Heart right ventricle (tissue), 16 donors: ENCODE measurements at regions not wholly inside any gene's neighbourhood (a gene's known extent, or its start where the extent isn't known, plus 50 kb on each side); places are given as distances from the start of the nearest gene placed in this dataset.

Experiments
- ATAC-seq, 8 donors: fragments of 200-7000 bp; cut with Tn5 transposase; one replicate each; pipeline ENCODE4 v1.9.1; 2020; ENCODE audit warnings: mild to moderate bottlenecking in 8 of 8, moderate library complexity in 8 of 8, moderate number of reproducible peaks in 1 of 8
- DNase-seq, 2 donors: peaks; one replicate each; pipeline ENCODE4 v3.0.0-alpha.2; 2020
- H3K27ac ChIP-seq, 10 donors: fragments of 200-600 bp; sonication (generic) in 2 of 10; one replicate each; pipeline versions ENCODE4 v1.5.0 to v1.8.0; 2020 to 2022; ENCODE audit warnings: mild to moderate bottlenecking in 3 of 10
- H3K27me3 ChIP-seq, 7 donors: fragments of 200-600 bp; one replicate each; pipeline ENCODE4 v1.8.0; 2021 to 2022; ENCODE audit warnings: mild to moderate bottlenecking in 2 of 7
- H3K36me3 ChIP-seq, 9 donors: fragments of 200-600 bp; sonication (generic) in 1 of 9; one replicate each; pipeline versions ENCODE4 v1.5.0 to v1.8.0; 2020 to 2022; ENCODE audit warnings: mild to moderate bottlenecking in 2 of 9
- H3K4me1 ChIP-seq, 9 donors: fragments of 200-600 bp; sonication (generic) in 1 of 9; one replicate each; pipeline versions ENCODE4 v1.5.0 to v1.8.0; 2020 to 2022; ENCODE audit warnings: mild to moderate bottlenecking in 4 of 9
- H3K4me3 ChIP-seq, 10 donors: fragments of 200-600 bp; sonication (generic) in 2 of 10; one replicate each; pipeline versions ENCODE4 v1.5.0 to v1.8.0; 2020 to 2022; ENCODE audit warnings: mild to moderate bottlenecking in 7 of 10, moderate library complexity in 2 of 10
- H3K9me3 ChIP-seq, 11 donors: fragments of 200-600 bp in 10 of 11; sonication (generic) in 2 of 11; one replicate each; pipeline versions ENCODE4 v1.5.0 to v1.8.0; 2013 to 2022; ENCODE audit warnings: mild to moderate bottlenecking in 2 of 11, control low read depth in 1 of 11, moderate library complexity in 1 of 11
- WGBS, 2 donors: extraction: QIAGEN DNeasy Blood & Tissue Kit; methylation state at CpG; one replicate each; pipeline ENCODE4 v1.1.7; 2013; ENCODE audit warnings: inconsistent platforms in 1 of 2; 5-methylcytosine and 5-hydroxymethylcytosine counted together
- intact Hi-C, 10 donors: fragments of 100-400 bp; cut with DNase I; formaldehyde crosslinking; loops; one replicate each; pipeline versions ENCODE4 v1.11.1 to v1.14.2; 2022
- TF ChIP-seq, protein P1 (sequence below), 9 donors: fragments of 200-600 bp; sonication (generic) in 2 of 9; IDR thresholded peaks; one replicate each; pipeline versions ENCODE4 v1.5.0 to v1.8.0; 2021 to 2022; ENCODE audit warnings: antibody characterized with exemption in 9 of 9, mild to moderate bottlenecking in 5 of 9, moderate library complexity in 1 of 9
- donor health status: Arrhythmogenic right ventricular cardiomyopathy.
- donor health status: ischemic (EF 13 %, LVEDD 7.1; RV severe dilation, severe dysfunction).
- donor health status: healthy with polysubstance abuse.
- donor health status: DM: no; HTN: yes; CAD: no.
- donor health status: DM: no; HTN: no; CAD: no.
- donor health status: ischemic (EF 25% LVEDD 6.9; RV normal size, moderate dysfunction).
- donor health status: ischemic (EF 25% LVEDD 5.7; RV mildly dilated, moderate dysfunction).
- donor health status: healthy.
- donor health status: DM: yes; HTN: yes; CAD: no.
- donor health status: Ischemic cardiomyopathy.
- donor health status: ischemic (EF 35%, LVEDD 5.7; RV mildly dilated, moderate dysfunction).
- donor health status: nonischemic (EF 11% LVEDD 7.7; RV severe dilation, severe dysfunction).
- donor health status: DM: yes; HTN: yes; CAD: no.
- donor health status: PGD.
- donor health status: ischemic (EF 29% LVEDD 5.4; RV normal size, mild dysfunction).
- donor health status: nonischemic (EF 23%, LVEDD 6.1; RV moderate dilation, normal function).

DNA sequence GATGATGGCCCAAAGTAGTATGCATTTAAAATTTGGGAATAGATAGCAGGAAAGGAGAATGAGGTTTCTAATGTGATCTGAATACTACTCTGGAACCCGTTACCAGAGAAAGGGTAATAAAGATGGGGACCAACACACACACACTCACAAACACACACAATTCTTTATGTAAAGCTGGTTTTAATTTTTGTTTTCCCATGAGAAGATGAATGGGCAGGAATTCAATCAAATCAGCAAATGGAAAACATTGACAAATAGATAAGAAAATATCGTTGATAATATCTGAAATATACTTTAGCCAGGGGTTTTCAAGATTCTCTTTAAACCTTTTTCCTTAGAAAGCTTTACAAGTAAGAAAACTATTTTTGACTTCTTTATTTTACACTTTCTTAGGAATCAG is 303.0 kb downstream of the PRL start:
- H3K4me1 ChIP-seq: peaks cover 0 to 27% (median 20%) of the 10 kb centered on the region in 9 donors
- no peak for ATAC-seq

DNA sequence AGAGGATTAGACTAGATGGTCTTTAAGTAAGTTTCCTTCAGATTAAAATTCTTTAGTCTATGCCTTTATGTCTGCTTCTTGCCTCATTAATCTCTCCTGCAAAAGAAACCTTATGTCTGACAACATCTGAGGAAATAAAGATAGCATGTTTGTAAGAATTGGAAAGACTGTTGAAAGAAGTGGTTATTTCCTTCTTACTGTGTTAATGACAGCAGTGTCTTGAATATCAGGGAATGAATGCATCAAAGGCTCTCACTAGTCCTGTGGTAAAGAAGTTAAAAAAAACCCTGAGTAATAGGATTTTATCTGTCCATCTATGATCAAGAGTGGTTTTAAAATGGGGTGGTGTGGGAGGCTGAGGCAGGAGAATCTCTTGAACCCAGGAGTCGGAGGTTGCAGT is 302.0 kb downstream of the PRL start:
- TF ChIP-seq, protein P1, sequence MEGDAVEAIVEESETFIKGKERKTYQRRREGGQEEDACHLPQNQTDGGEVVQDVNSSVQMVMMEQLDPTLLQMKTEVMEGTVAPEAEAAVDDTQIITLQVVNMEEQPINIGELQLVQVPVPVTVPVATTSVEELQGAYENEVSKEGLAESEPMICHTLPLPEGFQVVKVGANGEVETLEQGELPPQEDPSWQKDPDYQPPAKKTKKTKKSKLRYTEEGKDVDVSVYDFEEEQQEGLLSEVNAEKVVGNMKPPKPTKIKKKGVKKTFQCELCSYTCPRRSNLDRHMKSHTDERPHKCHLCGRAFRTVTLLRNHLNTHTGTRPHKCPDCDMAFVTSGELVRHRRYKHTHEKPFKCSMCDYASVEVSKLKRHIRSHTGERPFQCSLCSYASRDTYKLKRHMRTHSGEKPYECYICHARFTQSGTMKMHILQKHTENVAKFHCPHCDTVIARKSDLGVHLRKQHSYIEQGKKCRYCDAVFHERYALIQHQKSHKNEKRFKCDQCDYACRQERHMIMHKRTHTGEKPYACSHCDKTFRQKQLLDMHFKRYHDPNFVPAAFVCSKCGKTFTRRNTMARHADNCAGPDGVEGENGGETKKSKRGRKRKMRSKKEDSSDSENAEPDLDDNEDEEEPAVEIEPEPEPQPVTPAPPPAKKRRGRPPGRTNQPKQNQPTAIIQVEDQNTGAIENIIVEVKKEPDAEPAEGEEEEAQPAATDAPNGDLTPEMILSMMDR (IDR thresholded peaks at IDR 0.05): no peak
- WGBS, 2 donors: 93 to 100% methylated on average over 1 of the region's 1 CpG
- no peak for DNase-seq
- H3K36me3 ChIP-seq: no peaks in the 10 kb centered on the region
- no peak overlapping the region for H3K4me3 ChIP-seq
- intact Hi-C loops: no loop called here
- no peak for ATAC-seq
- no peaks in the 10 kb centered on the region for H3K9me3 ChIP-seq
- no peaks in the 10 kb centered on the region for H3K27me3 ChIP-seq
- peaks cover 0 to 37% (median 24%) of the 10 kb centered on the region in 9 donors for H3K4me1 ChIP-seq
- H3K27ac ChIP-seq: no peak overlapping the region

More for the DNA sequence above, 303.0 kb downstream of the PRL start:
- TF ChIP-seq, protein P1 (IDR thresholded peaks at IDR 0.05): no peak
- Histone ChIP-seq H3K27ac (no peak overlapping the region), H3K9me3 (no peaks in the 10 kb centered on the region), H3K36me3 (no peaks in the 10 kb centered on the region), H3K27me3 (no peaks in the 10 kb centered on the region), H3K4me3 (no peak overlapping the region)
- WGBS, 2 donors: 73 to 90% methylated on average over 2 of the region's 2 CpGs
- intact Hi-C loops: no loop called here
- no peak for DNase-seq

DNA sequence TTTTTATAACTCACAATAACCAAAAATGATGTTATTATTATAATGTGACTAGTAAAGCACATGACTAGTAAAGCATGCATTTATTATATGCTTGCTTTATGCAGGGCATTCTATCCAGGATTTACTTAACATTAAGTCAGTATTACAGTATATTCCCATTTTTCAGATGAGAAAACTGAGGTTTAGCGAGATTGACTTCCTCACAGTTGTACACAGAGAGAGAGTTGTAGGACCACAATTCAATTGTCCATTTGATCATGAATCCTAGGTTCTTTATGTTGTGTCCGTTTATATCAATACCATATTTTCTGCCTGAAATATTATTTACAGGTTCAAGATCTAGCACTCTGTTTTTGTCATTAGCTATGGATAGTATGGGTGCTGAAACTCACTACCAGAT is 301.5 kb downstream of the PRL start:
- DNase-seq: no peak
- TF ChIP-seq, protein P1 (IDR thresholded peaks at IDR 0.05): no peak
- no peaks in the 10 kb centered on the region for H3K27me3 ChIP-seq
- H3K9me3 ChIP-seq: no peaks in the 10 kb centered on the region
- H3K36me3 ChIP-seq: no peaks in the 10 kb centered on the region
- peaks cover 0 to 42% (median 24%) of the 10 kb centered on the region in 9 donors for H3K4me1 ChIP-seq
- H3K4me3 ChIP-seq: no peak overlapping the region
- 96 to 99% methylated on average over 2 of the region's 2 CpGs for WGBS, 2 donors
- intact Hi-C loops: no loop called here
- ATAC-seq: no peak
- H3K27ac ChIP-seq: no peak overlapping the region

DNA sequence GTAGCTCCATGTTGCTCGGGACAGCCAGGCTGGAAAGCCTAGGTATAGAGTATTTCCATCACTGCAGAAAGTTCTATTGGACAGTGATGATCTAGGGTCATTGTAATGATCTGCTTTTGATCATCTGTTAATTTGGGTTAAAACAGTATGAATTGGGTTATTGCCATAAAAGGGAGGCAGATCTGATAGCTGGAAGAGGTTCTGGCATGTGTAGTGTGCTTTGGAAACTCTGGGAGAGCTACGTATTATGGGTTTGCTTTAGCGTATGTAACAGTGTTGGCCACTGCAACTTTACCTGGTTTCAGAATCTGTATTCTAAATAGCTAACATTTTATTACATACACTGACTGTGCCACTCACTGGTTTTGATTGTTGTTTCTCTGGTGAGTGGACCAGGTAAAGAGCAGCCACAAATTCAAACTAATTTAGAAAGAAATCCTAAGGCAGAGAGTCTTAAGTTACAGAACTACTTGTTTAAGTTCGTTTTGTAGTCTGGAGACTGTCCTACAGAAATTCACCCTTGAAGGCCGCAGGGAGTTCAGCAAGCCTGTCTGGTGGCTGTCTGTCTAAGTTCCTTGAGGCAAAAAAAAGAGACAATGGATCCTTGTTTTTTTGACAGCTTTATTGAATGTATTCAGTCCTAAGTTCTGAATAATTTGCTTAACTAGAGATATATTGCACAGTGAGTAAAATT is 300.3 kb downstream of the PRL start:
- intact Hi-C loops: no loop called here
- Histone ChIP-seq H3K36me3 (no peaks in the 10 kb centered on the region), H3K4me1 (peaks cover 3 to 48% (median 28%) of the 10 kb centered on the region in 9 donors), H3K27me3 (no peaks in the 10 kb centered on the region), H3K4me3 (no peak overlapping the region), H3K27ac (peak overlapping the region in 1 of 10 donors; percentile 74), H3K9me3 (no peaks in the 10 kb centered on the region)
- ATAC-seq (no peak), DNase-seq (no peak)
- TF ChIP-seq, protein P1 (IDR thresholded peaks at IDR 0.05): no peak
- WGBS, 2 donors: 71 to 75% methylated on average over 5 of the region's 5 CpGs
